Ovary (tissue), 3 donors: ENCODE measurements at regions not wholly inside any gene's neighbourhood (a gene's known extent, or its start where the extent isn't known, plus 50 kb on each side); places are given as distances from the start of the nearest gene placed in this dataset.

Source experiments
- POLR2A ChIP-seq: fragments of 450-650 bp; IDR thresholded peaks from one replicate; pipeline ENCODE4 v1.6.1; 2017; ENCODE audit warnings: antibody characterized with exemption, mild to moderate bottlenecking, moderate library complexity
- TF ChIP-seq, protein P1 (sequence below), 3 donors: fragments of 450-650 bp in 2 of 3; fragments of 200-600 bp in 1 of 3; IDR thresholded peaks; one replicate each; pipeline versions ENCODE4 v1.5.1 to v1.8.0; 2016 to 2022; ENCODE audit warnings: antibody characterized with exemption in 3 of 3, mild to moderate bottlenecking in 1 of 3
- donor health status: DM: no; HTN: no; CAD: no.

GRCh38 chr14:31965735-31966598 is 111.1 kb upstream of the ARHGAP5 start:
- TF ChIP-seq, protein P1, sequence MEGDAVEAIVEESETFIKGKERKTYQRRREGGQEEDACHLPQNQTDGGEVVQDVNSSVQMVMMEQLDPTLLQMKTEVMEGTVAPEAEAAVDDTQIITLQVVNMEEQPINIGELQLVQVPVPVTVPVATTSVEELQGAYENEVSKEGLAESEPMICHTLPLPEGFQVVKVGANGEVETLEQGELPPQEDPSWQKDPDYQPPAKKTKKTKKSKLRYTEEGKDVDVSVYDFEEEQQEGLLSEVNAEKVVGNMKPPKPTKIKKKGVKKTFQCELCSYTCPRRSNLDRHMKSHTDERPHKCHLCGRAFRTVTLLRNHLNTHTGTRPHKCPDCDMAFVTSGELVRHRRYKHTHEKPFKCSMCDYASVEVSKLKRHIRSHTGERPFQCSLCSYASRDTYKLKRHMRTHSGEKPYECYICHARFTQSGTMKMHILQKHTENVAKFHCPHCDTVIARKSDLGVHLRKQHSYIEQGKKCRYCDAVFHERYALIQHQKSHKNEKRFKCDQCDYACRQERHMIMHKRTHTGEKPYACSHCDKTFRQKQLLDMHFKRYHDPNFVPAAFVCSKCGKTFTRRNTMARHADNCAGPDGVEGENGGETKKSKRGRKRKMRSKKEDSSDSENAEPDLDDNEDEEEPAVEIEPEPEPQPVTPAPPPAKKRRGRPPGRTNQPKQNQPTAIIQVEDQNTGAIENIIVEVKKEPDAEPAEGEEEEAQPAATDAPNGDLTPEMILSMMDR (IDR thresholded peaks at IDR 0.05): no peak
- no peak for TF ChIP-seq POLR2A
